GM06990 (cell line): ENCODE measurements at regions not wholly inside any gene's neighbourhood (a gene's known extent, or its start where the extent isn't known, plus 50 kb on each side); places are given as distances from the start of the nearest gene placed in this dataset.

ENCODE experiments used
- DNase-seq: peaks from one replicate; pipeline ENCODE4 v3.0.0-alpha.2; 2011; ENCODE audit not compliant: insufficient read length; ENCODE audit errors: extremely low read depth
- H3K27me3 ChIP-seq: replicated peaks from 2 replicates; pipeline ENCODE4 v1.6.0; 2011; ENCODE audit warnings: low read length; ENCODE audit not compliant: control insufficient read depth, insufficient read depth
- H3K36me3 ChIP-seq: 2 replicates; pipeline ENCODE4 v1.5.1; 2011; ENCODE audit warnings: low read length; ENCODE audit not compliant: control insufficient read depth, insufficient read depth
- H3K4me3 ChIP-seq: replicated peaks from 2 replicates; pipeline ENCODE4 v1.5.1; 2011; ENCODE audit warnings: low read depth, mild to moderate bottlenecking, control low read depth, low read length
- CTCF ChIP-seq: IDR thresholded peaks from 2 replicates; pipeline ENCODE4 v1.5.1; 2011; ENCODE audit warnings: low read length, control low read depth, mild to moderate bottlenecking, inconsistent platforms; ENCODE audit not compliant: insufficient read depth, poor library complexity, severe bottlenecking

- TF ChIP-seq CTCF, result no peak
- Histone ChIP-seq H3K4me3 (no peak overlapping the region), H3K27me3 (no peaks in the 10 kb centered on the region), H3K36me3 (no peaks in the 10 kb centered on the region)
- no peak for DNase-seq
These were observed 362.4 kb downstream of the ALG10 start for GRCh38 chr12:34384693-34385092.

DNA sequence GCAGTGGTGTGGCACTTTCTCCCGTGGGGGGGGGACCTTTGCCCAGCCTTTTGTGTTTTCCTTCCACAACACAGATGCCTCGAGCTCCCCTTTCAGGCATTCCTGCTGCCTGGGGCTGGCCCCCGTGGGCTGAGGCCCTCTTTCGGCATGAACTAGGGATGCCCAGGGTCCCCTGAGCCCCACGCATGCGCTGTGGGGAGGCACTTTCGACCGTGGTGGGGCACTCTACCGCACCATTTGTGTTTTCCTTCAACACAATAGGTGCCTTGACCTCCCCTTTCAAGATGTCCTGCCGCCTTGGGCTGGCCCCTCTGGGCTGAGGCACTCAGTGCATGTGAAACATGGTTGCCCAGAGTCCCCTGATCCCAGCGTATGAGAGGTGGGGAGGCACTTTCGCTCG, 363.7 kb downstream of the ALG10 start:
- Histone ChIP-seq H3K27me3 (no peaks in the 10 kb centered on the region), H3K36me3 (no peaks in the 10 kb centered on the region), H3K4me3 (no peak overlapping the region)
- no peak for DNase-seq
- no peak for TF ChIP-seq CTCF

GRCh38 chr12:34386621-34387255, 364.4 kb downstream of the ALG10 start:
- Histone ChIP-seq H3K36me3 (no peaks in the 10 kb centered on the region), H3K27me3 (no peaks in the 10 kb centered on the region), H3K4me3 (no peak overlapping the region)
- DNase-seq, result no peak
- no peak for TF ChIP-seq CTCF

DNA sequence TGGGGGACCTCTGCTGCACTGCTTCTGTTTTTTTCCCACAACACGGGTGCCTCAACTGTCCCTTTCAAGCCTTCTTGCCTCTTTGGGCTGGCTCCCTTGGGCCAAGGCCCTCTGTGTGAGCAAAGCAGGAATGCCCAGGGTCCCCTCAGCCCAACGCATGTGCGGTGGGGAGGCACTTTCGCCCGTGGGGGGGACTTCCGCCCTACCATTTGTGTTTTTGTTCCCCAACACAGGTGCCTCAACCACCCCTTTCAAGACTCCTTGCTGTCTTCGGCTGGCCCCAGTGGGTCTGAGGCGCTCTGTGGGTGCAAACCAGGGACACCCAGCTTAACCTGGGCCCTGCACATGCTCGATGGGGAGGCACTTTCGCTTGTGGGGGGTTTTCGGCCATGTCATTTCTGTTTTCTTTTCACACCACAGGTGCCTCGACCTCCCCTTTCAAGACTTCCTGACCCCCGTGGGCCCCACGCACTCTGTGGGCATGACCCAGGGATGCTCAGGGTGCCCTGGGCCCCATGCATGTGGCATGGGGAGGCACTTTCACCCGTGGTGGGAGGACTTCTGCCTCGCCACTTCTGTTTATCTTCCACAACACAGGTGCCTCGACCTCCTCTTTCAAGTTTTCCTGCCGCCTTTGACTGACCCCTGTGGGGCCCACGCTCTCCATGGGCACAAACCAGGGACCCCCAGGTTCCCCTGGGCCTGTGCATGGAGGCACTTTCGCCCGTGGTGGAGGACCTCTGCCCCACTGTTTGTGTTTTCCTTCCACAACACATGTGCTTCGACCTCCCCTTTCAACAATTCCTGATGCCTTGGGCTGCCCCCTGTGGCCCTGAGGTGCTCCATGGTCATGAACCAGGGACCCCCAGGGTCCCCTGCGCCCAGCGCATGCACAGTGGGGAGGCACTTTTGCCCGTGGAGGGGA, 365.7 kb downstream of the ALG10 start:
- Histone ChIP-seq H3K4me3 (no peak overlapping the region), H3K27me3 (no peaks in the 10 kb centered on the region), H3K36me3 (no peaks in the 10 kb centered on the region)
- no peak for DNase-seq
- no peak for TF ChIP-seq CTCF

GRCh38 chr12:34388636-34389377, 366.5 kb downstream of the ALG10 start:
- H3K27me3 ChIP-seq, result no peaks in the 10 kb centered on the region
- DNase-seq, result no peak
- no peaks in the 10 kb centered on the region for H3K36me3 ChIP-seq
- no peak for TF ChIP-seq CTCF
- H3K4me3 ChIP-seq, result no peak overlapping the region
